GM12864 (cell line): ENCODE measurements at regions not wholly inside any gene's neighbourhood (a gene's known extent, or its start where the extent isn't known, plus 50 kb on each side); places are given as distances from the start of the nearest gene placed in this dataset.

ENCODE experiments used
- DNase-seq: peaks from one replicate; pipeline ENCODE4 v3.0.0-alpha.2; 2011; ENCODE audit warnings: low read depth
- H3K4me3 ChIP-seq: 2 replicates; pipeline ENCODE4 v1.5.1; 2011; ENCODE audit warnings: mild to moderate bottlenecking, low read depth, low read length, control low read depth
- CTCF ChIP-seq: IDR thresholded peaks from 2 replicates; pipeline ENCODE4 v1.5.1; 2011; ENCODE audit warnings: low read depth, mild to moderate bottlenecking, moderate library complexity, low read length, control low read depth, inconsistent platforms; ENCODE audit errors: missing control alignments

- DNase-seq: no peak
- no peak overlapping the region for H3K4me3 ChIP-seq
- TF ChIP-seq CTCF: no peak
Measured at GRCh38 chr5:144575736-144576135, 405.1 kb downstream of the KCTD16 start.

- H3K4me3 ChIP-seq: no peak overlapping the region
- DNase-seq: no peak
- no peak for TF ChIP-seq CTCF
Measured at GRCh38 chr5:144567421-144567780, 396.7 kb downstream of the KCTD16 start.

- no peak for TF ChIP-seq CTCF
- DNase-seq: no peak
- H3K4me3 ChIP-seq: no peak overlapping the region
Measured at GRCh38 chr5:144566747-144567420, 396.2 kb downstream of the KCTD16 start.

- H3K4me3 ChIP-seq: no peak overlapping the region
- no peak for DNase-seq
Measured at GRCh38 chr5:144549580-144549979, 378.9 kb downstream of the KCTD16 start.

GRCh38 chr5:144548936-144549335, 378.3 kb downstream of the KCTD16 start:
- H3K4me3 ChIP-seq: no peak overlapping the region
- no peak for TF ChIP-seq CTCF
- no peak for DNase-seq

More at GRCh38 chr5:144549580-144549979, 378.9 kb downstream of the KCTD16 start:
- no peak for TF ChIP-seq CTCF

GRCh38 chr5:144547098-144547499, 376.4 kb downstream of the KCTD16 start:
- TF ChIP-seq CTCF: no peak
- no peak for DNase-seq
- no peak overlapping the region for H3K4me3 ChIP-seq

- DNase-seq: no peak
- H3K4me3 ChIP-seq: no peak overlapping the region
- TF ChIP-seq CTCF: no peak
Measured at GRCh38 chr5:144538845-144539244, 368.2 kb downstream of the KCTD16 start.
